Endothelial cell of umbilical vein (primary cell): ENCODE measurements at regions not wholly inside any gene's neighbourhood (a gene's known extent, or its start where the extent isn't known, plus 50 kb on each side); places are given as distances from the start of the nearest gene placed in this dataset.

Experiments used
- BruUV-seq: library from RNA; stranded (reverse); fragments of 400-500 nt; replicated peaks from 2 replicates; lab custom pipeline; 2021; lab: Mats Ljungman, UMichigan
- CTCF ChIA-PET: fragments of 300-600, 350-600 bp; sonication (Branson Sonifier 250); formaldehyde crosslinking; loops from one replicate; lab custom pipeline; 2021; ENCODE audit warnings: antibody characterized with exemption, inconsistent platforms; lab: Charles Lee
- POLR2A ChIA-PET: fragments of 300-600, 350-600 bp; sonication (Branson Sonifier 250); formaldehyde crosslinking; loops from one replicate; lab custom pipeline; 2021; ENCODE audit warnings: antibody characterized with exemption, inconsistent platforms; lab: Charles Lee
- DNase-seq: peaks from one replicate; pipeline ENCODE4 v3.0.0-alpha.2; 2011; ENCODE audit warnings: low read depth, low spot score
- FAIRE-seq: peaks from 2 replicates; lab custom pipeline; 2011; peaks lifted over from hg19 to GRCh38; lab: Jason Lieb, UNC
- H2AFZ ChIP-seq: 2 replicates; pipeline ENCODE4 v1.6.0; 2012; ENCODE audit warnings: low read depth, low read length, control low read depth, inconsistent platforms
- H3K27ac ChIP-seq: 2 replicates; pipeline ENCODE4 v1.5.1; 2011; ENCODE audit warnings: low read depth, mild to moderate bottlenecking, control low read depth, low read length, moderate library complexity; ENCODE audit not compliant: insufficient read depth
- H3K27me3 ChIP-seq, 2 experiments: 2 replicates each; pipeline versions ENCODE4 v1.6.0 to v1.6.1; 2011; ENCODE audit warnings: low read length in 2 of 2, mixed read lengths in 1 of 2; ENCODE audit not compliant: control insufficient read depth in 2 of 2, insufficient read depth in 2 of 2
- H3K36me3 ChIP-seq, 2 experiments: 2 replicates in 1 of 2; 3 replicates in 1 of 2; pipeline ENCODE4 v1.5.1; 2011; ENCODE audit warnings: low read length in 2 of 2, mild to moderate bottlenecking in 1 of 2, moderate library complexity in 1 of 2; ENCODE audit not compliant: control insufficient read depth in 2 of 2, insufficient read depth in 2 of 2; ENCODE audit errors: extremely low read depth in 1 of 2
- H3K4me1 ChIP-seq: 3 replicates; pipeline ENCODE4 v1.5.1; 2011; ENCODE audit warnings: mild to moderate bottlenecking, low read length; ENCODE audit not compliant: control insufficient read depth, insufficient read depth; ENCODE audit errors: extremely low read depth
- H3K4me2 ChIP-seq: 2 replicates; pipeline ENCODE4 v1.6.1; 2011; ENCODE audit warnings: low read length, control low read depth, mixed read lengths; ENCODE audit not compliant: insufficient read depth
- H3K4me3 ChIP-seq, 3 experiments: fragments of 200-600 bp in 1 of 3; sonication (generic), shearing (Covaris generic) in 1 of 3; replicated peaks in 1 of 3; 2 replicates each; pipeline ENCODE4 v1.5.1; 2011 to 2016; ENCODE audit warnings: control low read depth in 3 of 3, low read length in 3 of 3, mild to moderate bottlenecking in 2 of 3, inconsistent platforms in 1 of 3, low read depth in 1 of 3, moderate library complexity in 1 of 3; ENCODE audit not compliant: insufficient read depth in 1 of 3
- H3K79me2 ChIP-seq: 2 replicates; pipeline ENCODE4 v1.6.0; 2012; ENCODE audit warnings: low read length, inconsistent platforms; ENCODE audit not compliant: control insufficient read depth, insufficient read depth
- H3K9ac ChIP-seq: replicated peaks from 2 replicates; pipeline ENCODE3; 2011; ENCODE audit warnings: low read length, control low read depth; ENCODE audit not compliant: insufficient read depth; ENCODE audit errors: extremely low read depth
- H3K9me1 ChIP-seq: replicated peaks from 3 replicates; pipeline ENCODE4 v1.6.0; 2011; ENCODE audit warnings: mild to moderate bottlenecking, low read length; ENCODE audit not compliant: control insufficient read depth, insufficient read depth; ENCODE audit errors: extremely low read depth
- H3K9me3 ChIP-seq: replicated peaks from 2 replicates; pipeline ENCODE4 v1.5.1; 2012; ENCODE audit warnings: low read length, inconsistent platforms; ENCODE audit not compliant: control insufficient read depth, insufficient read depth
- H4K20me1 ChIP-seq: replicated peaks from 2 replicates; pipeline ENCODE3; 2011; ENCODE audit warnings: mild to moderate bottlenecking, low read length; ENCODE audit not compliant: control insufficient read depth, insufficient read depth; ENCODE audit errors: extremely low read depth
- CTCF ChIP-seq, 2 donors: IDR thresholded peaks; 1 replicate in 1 of 2; 2 replicates in 1 of 2; pipeline ENCODE4 v1.5.1; 2011; ENCODE audit warnings: low read length in 2 of 2, mild to moderate bottlenecking in 2 of 2, moderate library complexity in 2 of 2, control low read depth in 1 of 2, inconsistent platforms in 1 of 2, low read depth in 1 of 2; ENCODE audit not compliant: insufficient read depth in 1 of 2; ENCODE audit errors: extremely low read depth in 1 of 2
- EZH2 ChIP-seq: IDR thresholded peaks from 2 replicates; pipeline ENCODE4 v1.6.1; 2012; ENCODE audit warnings: borderline replicate concordance, low read depth, mild to moderate bottlenecking, moderate library complexity, low read length, inconsistent platforms; ENCODE audit not compliant: severe bottlenecking
- FOS ChIP-seq: IDR thresholded peaks from 2 replicates; pipeline ENCODE4 v1.6.1; 2011; ENCODE audit warnings: mild to moderate bottlenecking, low read length, moderate library complexity, borderline replicate concordance; ENCODE audit not compliant: insufficient read depth
- GATA2 ChIP-seq: IDR thresholded peaks from 2 replicates; pipeline ENCODE4 v1.7.0; 2011; ENCODE audit warnings: low read depth, mild to moderate bottlenecking, moderate library complexity, mixed read lengths, low read length; ENCODE audit not compliant: insufficient read length, insufficient read depth
- JUN ChIP-seq: IDR thresholded peaks from 2 replicates; pipeline ENCODE4 v1.6.1; 2011; ENCODE audit warnings: borderline replicate concordance, low read depth; ENCODE audit not compliant: insufficient read length, insufficient read depth
- MAX ChIP-seq: IDR thresholded peaks from 2 replicates; pipeline ENCODE4 v1.6.1; 2011; ENCODE audit not compliant: insufficient read depth, insufficient read length
- MYC ChIP-seq: IDR thresholded peaks from one replicate; pipeline ENCODE4 v1.6.1; 2011; ENCODE audit warnings: mild to moderate bottlenecking, low read depth, low read length
- POLR2A ChIP-seq: IDR thresholded peaks from 2 replicates; pipeline ENCODE4 v1.6.1; 2012; ENCODE audit warnings: low read depth, mild to moderate bottlenecking, control low read depth, low read length
- POLR2AphosphoS5 ChIP-seq: IDR thresholded peaks from 2 replicates; pipeline ENCODE4 v1.6.1; 2012; ENCODE audit warnings: low read depth, mild to moderate bottlenecking, control low read depth, low read length, moderate library complexity; ENCODE audit not compliant: insufficient read depth
- dilution Hi-C: fragments of 300-500 bp; cut with MboI; formaldehyde crosslinking; loops from one replicate; pipeline ENCODE4 v1.15.0; 2019; ENCODE audit warnings: low sequenced_read_pairs; ENCODE audit not compliant: extremely low pct_ligation_motif_present
- intact Hi-C: fragments of 100-400 bp; cut with micrococcal nuclease; formaldehyde crosslinking; loops from one replicate; pipeline ENCODE4 v1.10.0; 2022

GRCh38 chr10:33938001-33938400, 603.5 kb upstream of the NRP1 start:
- no peak overlapping the region for H3K4me2 ChIP-seq
- H3K36me3 ChIP-seq: no peaks in the 10 kb centered on the region
- TF ChIP-seq JUN: no peak
- no peak for TF ChIP-seq GATA2
- TF ChIP-seq EZH2: no peak
- TF ChIP-seq POLR2AphosphoS5: no peak
- no peak for TF ChIP-seq POLR2A
- TF ChIP-seq MYC: no peak
- TF ChIP-seq FOS: no peak
- TF ChIP-seq MAX: no peak
- TF ChIP-seq CTCF (IDR thresholded peaks at IDR 0.05; ENCODE audit: extremely low read depth in 1 of 2, insufficient read depth in 1 of 2, low read depth in 1 of 2, low read length in 2 of 2): no peak
- ChIA-PET CTCF (no interaction called here), POLR2A (no interaction called here)
- dilution Hi-C loops: no loop called here
- H3K9ac ChIP-seq: no peak overlapping the region
- BruUV-seq: no TSS peak
- intact Hi-C loops: no loop called here
- DNase-seq (no peak), FAIRE-seq (no peak)
- no peaks in the 10 kb centered on the region for H3K9me3 ChIP-seq
- no peak overlapping the region for H3K27ac ChIP-seq
- no peak overlapping the region for H3K4me3 ChIP-seq
- no peaks in the 10 kb centered on the region for H4K20me1 ChIP-seq
- peaks cover 8 to 13% of the 10 kb centered on the region in 2 experiments for H3K27me3 ChIP-seq
- no peak overlapping the region for H2AFZ ChIP-seq
- no peaks in the 10 kb centered on the region for H3K79me2 ChIP-seq
- H3K4me1 ChIP-seq: no peaks in the 10 kb centered on the region
- no peaks in the 10 kb centered on the region for H3K9me1 ChIP-seq
